ENCODE measurements at regions not wholly inside any gene's neighbourhood (a gene's known extent, or its start where the extent isn't known, plus 50 kb on each side); places are given as distances from the start of the nearest gene placed in this dataset.

- DNase-seq (ENCODE audit: low spot score) = no peak
- no peaks in the 10 kb centered on the region for H3K9me3 ChIP-seq (ENCODE audit: low read length)
- POLR2A ChIA-PET = no interaction called here
- no peaks in the 10 kb centered on the region for H4K20me1 ChIP-seq (ENCODE audit: insufficient read depth, low read length)
- no peaks in the 10 kb centered on the region for H3K9me2 ChIP-seq (ENCODE audit: insufficient read depth, low read length)
- H2AFZ ChIP-seq (ENCODE audit: low read length) = no peak overlapping the region
- CTCF ChIA-PET (ENCODE audit: unreplicated experiment) = no interaction called here
- no peak overlapping the region for H3K4me3 ChIP-seq (ENCODE audit: low read depth, low read length, poor library complexity, severe bottlenecking)
- no peaks in the 10 kb centered on the region for H3K4me1 ChIP-seq (ENCODE audit: insufficient read depth, low read length, poor library complexity, severe bottlenecking)
- TF ChIP-seq, protein P1, sequence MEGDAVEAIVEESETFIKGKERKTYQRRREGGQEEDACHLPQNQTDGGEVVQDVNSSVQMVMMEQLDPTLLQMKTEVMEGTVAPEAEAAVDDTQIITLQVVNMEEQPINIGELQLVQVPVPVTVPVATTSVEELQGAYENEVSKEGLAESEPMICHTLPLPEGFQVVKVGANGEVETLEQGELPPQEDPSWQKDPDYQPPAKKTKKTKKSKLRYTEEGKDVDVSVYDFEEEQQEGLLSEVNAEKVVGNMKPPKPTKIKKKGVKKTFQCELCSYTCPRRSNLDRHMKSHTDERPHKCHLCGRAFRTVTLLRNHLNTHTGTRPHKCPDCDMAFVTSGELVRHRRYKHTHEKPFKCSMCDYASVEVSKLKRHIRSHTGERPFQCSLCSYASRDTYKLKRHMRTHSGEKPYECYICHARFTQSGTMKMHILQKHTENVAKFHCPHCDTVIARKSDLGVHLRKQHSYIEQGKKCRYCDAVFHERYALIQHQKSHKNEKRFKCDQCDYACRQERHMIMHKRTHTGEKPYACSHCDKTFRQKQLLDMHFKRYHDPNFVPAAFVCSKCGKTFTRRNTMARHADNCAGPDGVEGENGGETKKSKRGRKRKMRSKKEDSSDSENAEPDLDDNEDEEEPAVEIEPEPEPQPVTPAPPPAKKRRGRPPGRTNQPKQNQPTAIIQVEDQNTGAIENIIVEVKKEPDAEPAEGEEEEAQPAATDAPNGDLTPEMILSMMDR (conservative IDR thresholded peaks at IDR 0.05; ENCODE audit: low read length) = no peak
- no peak for TF ChIP-seq EZH2phosphoT487 (IDR thresholded peaks at IDR 0.05; ENCODE audit: borderline replicate concordance, low read depth, low read length)
- intact Hi-C loops (cut with micrococcal nuclease; ENCODE audit: unreplicated experiment) = no loop called here
- no peaks in the 10 kb centered on the region for H3K79me2 ChIP-seq (ENCODE audit: insufficient read depth, low read depth, low read length)
- H3K27ac ChIP-seq (ENCODE audit: low read depth, low read length, poor library complexity, severe bottlenecking) = no peak overlapping the region
- BruUV-seq (replicated peaks) = no TSS peak
- no peaks in the 10 kb centered on the region for H3K36me3 ChIP-seq (ENCODE audit: insufficient read depth, low read length)
- H3K4me2 ChIP-seq (ENCODE audit: low read length) = no peak overlapping the region
Observed at GRCh38 chr6:7033202-7033601, 74.6 kb upstream of the RREB1 start.

DNA sequence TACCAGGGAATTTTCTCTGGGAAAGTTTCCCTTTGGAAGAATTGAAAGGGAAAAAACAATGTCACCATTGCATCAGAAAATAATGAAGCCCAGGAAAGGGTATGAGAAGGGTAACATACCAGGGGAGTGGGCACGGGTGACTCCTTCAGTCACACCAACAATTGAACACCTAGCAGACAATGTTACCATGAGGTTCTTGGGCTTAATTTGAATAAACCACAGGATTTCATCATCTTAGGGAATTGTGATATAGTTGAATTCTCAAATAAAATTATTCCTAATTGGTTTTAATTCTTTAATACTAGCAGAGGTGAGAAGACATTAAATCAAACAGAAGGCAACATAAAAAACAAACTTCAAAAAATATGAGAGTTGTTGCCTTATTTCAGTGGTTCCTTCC, 73.7 kb upstream of the RREB1 start:
- TF ChIP-seq, protein P1 (conservative IDR thresholded peaks at IDR 0.05; ENCODE audit: low read length) = no peak
- Histone ChIP-seq H3K9me2 (ENCODE audit: insufficient read depth, low read length) (no peaks in the 10 kb centered on the region), H3K9me3 (ENCODE audit: low read length) (no peaks in the 10 kb centered on the region), H2AFZ (ENCODE audit: low read length) (no peak overlapping the region), H3K36me3 (ENCODE audit: insufficient read depth, low read length) (no peaks in the 10 kb centered on the region), H3K4me2 (ENCODE audit: low read length) (no peak overlapping the region), H3K4me1 (ENCODE audit: insufficient read depth, low read length, poor library complexity, severe bottlenecking) (no peaks in the 10 kb centered on the region), H4K20me1 (ENCODE audit: insufficient read depth, low read length) (no peaks in the 10 kb centered on the region), H3K27ac (ENCODE audit: low read depth, low read length, poor library complexity, severe bottlenecking) (no peak overlapping the region), H3K4me3 (ENCODE audit: low read depth, low read length, poor library complexity, severe bottlenecking) (no peak overlapping the region), H3K79me2 (ENCODE audit: insufficient read depth, low read depth, low read length) (no peaks in the 10 kb centered on the region)
- ChIA-PET CTCF (ENCODE audit: unreplicated experiment) (no interaction called here), POLR2A (no interaction called here)
- DNase-seq (ENCODE audit: low spot score) = no peak
- no TSS peak for BruUV-seq (replicated peaks)
- intact Hi-C loops (cut with micrococcal nuclease; ENCODE audit: unreplicated experiment) = no loop called here

DNA sequence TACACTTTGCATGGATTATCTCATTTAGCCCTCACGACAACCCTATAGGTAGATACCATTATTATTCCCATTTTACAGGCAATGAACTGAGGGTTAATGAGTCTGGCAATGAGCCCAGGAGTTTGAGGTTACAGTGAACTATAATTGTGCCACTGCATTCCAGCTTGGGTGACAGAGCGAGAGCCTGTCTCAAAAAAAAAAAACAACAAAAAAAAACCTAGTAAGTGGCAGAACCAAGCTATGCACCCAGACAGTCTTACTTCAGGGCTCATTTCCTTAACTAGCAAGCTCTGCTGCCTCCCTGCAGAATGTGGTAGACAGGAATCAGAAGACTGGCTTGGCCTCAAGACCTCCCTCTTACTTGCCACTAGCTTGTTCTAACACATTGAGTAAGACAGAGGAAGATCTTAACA, 71.9 kb upstream of the RREB1 start:
- BruUV-seq (replicated peaks) = no TSS peak
- Histone ChIP-seq H3K4me1 (ENCODE audit: insufficient read depth, low read length, poor library complexity, severe bottlenecking) (no peaks in the 10 kb centered on the region), H3K36me3 (ENCODE audit: insufficient read depth, low read length) (no peaks in the 10 kb centered on the region), H3K79me2 (ENCODE audit: insufficient read depth, low read depth, low read length) (no peaks in the 10 kb centered on the region), H3K4me3 (ENCODE audit: low read depth, low read length, poor library complexity, severe bottlenecking) (no peak overlapping the region), H2AFZ (ENCODE audit: low read length) (no peak overlapping the region), H3K4me2 (ENCODE audit: low read length) (no peak overlapping the region), H3K9me3 (ENCODE audit: low read length) (no peaks in the 10 kb centered on the region), H3K9me2 (ENCODE audit: insufficient read depth, low read length) (no peaks in the 10 kb centered on the region), H4K20me1 (ENCODE audit: insufficient read depth, low read length) (no peaks in the 10 kb centered on the region), H3K27ac (ENCODE audit: low read depth, low read length, poor library complexity, severe bottlenecking) (no peak overlapping the region)
- TF ChIP-seq, protein P1 (conservative IDR thresholded peaks at IDR 0.05; ENCODE audit: low read length) = no peak
- no peak for TF ChIP-seq EZH2phosphoT487 (IDR thresholded peaks at IDR 0.05; ENCODE audit: borderline replicate concordance, low read depth, low read length)
- ChIA-PET POLR2A (interaction anchor here (0.5 to 1.0 kb wide), 2 partner anchors 12 to 56 kb away, joined by 3 to 4 read pairs; no protein-coding TSS in a partner anchor), CTCF (ENCODE audit: unreplicated experiment) (no interaction called here)
- intact Hi-C loops (cut with micrococcal nuclease; ENCODE audit: unreplicated experiment) = no loop called here
- DNase-seq (ENCODE audit: low spot score) = no peak
